HCT116 (cell line): ENCODE measurements at regions not wholly inside any gene's neighbourhood (a gene's known extent, or its start where the extent isn't known, plus 50 kb on each side); places are given as distances from the start of the nearest gene placed in this dataset.

Source experiments
- CEBPB ChIP-seq: IDR thresholded peaks from 2 replicates; pipeline ENCODE4 v1.6.1; 2012; ENCODE audit warnings: low read depth
- CTCF ChIP-seq, 3 experiments: fragments of 200-600 bp in 1 of 3; sonication (generic) in 1 of 3; IDR thresholded peaks in 2 of 3; conservative IDR thresholded peaks in 1 of 3; 2 replicates each; pipeline ENCODE4 v1.5.1; 2012 to 2017; ENCODE audit warnings: low read depth in 2 of 3, low read length in 2 of 3, antibody characterized with exemption in 1 of 3, borderline replicate concordance in 1 of 3, control low read depth in 1 of 3, mild to moderate bottlenecking in 1 of 3, mixed read lengths in 1 of 3, mixed run types in 1 of 3, moderate library complexity in 1 of 3; ENCODE audit not compliant: insufficient read depth in 1 of 3
- EZH2 ChIP-seq: fragments of 200-600 bp; sonication (generic); IDR thresholded peaks from 2 replicates; pipeline ENCODE4 v1.6.1; 2017; ENCODE audit warnings: antibody characterized with exemption, mixed run types
- POLR2AphosphoS5 ChIP-seq: IDR thresholded peaks from 2 replicates; pipeline ENCODE4 v1.6.1; 2011; ENCODE audit warnings: mild to moderate bottlenecking, low read depth, low read length, moderate library complexity

- TF ChIP-seq CEBPB, result no peak
- no peak for TF ChIP-seq CTCF (IDR thresholded peaks at IDR 0.05 in 2 of 3, conservative IDR thresholded peaks at IDR 0.05 in 1 of 3; ENCODE audit: borderline replicate concordance in 1 of 3, insufficient read depth in 1 of 3, low read depth in 2 of 3, low read length in 2 of 3)
- TF ChIP-seq EZH2, result no peak
- TF ChIP-seq POLR2AphosphoS5, result no peak
These were observed 866.9 kb downstream of the TRIB2 start for GRCh38 chr2:13583609-13584008.
